Prostate gland (tissue), 2 donors: ENCODE measurements at regions not wholly inside any gene's neighbourhood (a gene's known extent, or its start where the extent isn't known, plus 50 kb on each side); places are given as distances from the start of the nearest gene placed in this dataset.

Experiments used
- POLR2A ChIP-seq: fragments of 450-650 bp; IDR thresholded peaks from one replicate; pipeline ENCODE4 v1.6.1; 2016; ENCODE audit warnings: antibody characterized with exemption, mild to moderate bottlenecking
- TF ChIP-seq, protein P1 (sequence below), 4 experiments: fragments of 200-600 bp in 2 of 4; fragments of 450-650 bp in 2 of 4; sonication (generic) in 2 of 4; IDR thresholded peaks; 1 replicate in 3 of 4; 2 replicates in 1 of 4; pipeline ENCODE4 v1.5.1; 2016 to 2019; ENCODE audit warnings: antibody characterized with exemption in 4 of 4, mild to moderate bottlenecking in 2 of 4, moderate library complexity in 2 of 4

DNA sequence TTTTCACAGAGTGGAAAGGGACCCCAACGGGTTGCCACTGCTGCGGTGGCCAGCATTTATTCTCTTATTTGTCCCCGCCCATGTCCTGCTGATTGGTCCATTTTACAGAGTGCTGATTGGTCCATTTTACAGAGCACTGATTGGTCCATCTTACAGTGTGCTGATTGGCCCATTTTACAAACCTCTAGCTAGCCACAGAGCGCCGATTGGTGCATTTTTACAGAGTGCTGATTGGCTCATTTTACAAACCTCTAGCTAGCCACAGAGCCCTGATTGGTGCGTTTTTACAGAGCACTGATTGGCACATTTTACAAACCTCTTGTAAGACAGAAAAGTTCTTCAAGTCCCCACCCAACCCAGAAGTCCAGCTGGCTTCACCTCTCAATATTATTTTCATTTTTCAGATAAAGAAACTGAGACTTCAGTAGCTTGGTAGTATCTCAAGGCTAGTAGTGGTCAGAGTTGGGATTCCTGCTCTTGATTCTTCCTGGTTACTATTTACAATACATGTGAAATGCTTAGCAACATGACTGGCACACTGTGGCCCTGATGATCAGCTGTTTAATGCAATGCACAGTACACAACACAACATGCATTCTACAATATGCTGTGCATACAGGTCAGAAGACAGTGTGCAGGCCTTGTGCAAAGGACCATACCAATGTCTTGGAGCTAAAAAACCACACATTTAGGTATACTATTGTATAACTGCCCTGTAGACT lies 63.6 kb upstream of the BOD1 start:
- TF ChIP-seq, protein P1, sequence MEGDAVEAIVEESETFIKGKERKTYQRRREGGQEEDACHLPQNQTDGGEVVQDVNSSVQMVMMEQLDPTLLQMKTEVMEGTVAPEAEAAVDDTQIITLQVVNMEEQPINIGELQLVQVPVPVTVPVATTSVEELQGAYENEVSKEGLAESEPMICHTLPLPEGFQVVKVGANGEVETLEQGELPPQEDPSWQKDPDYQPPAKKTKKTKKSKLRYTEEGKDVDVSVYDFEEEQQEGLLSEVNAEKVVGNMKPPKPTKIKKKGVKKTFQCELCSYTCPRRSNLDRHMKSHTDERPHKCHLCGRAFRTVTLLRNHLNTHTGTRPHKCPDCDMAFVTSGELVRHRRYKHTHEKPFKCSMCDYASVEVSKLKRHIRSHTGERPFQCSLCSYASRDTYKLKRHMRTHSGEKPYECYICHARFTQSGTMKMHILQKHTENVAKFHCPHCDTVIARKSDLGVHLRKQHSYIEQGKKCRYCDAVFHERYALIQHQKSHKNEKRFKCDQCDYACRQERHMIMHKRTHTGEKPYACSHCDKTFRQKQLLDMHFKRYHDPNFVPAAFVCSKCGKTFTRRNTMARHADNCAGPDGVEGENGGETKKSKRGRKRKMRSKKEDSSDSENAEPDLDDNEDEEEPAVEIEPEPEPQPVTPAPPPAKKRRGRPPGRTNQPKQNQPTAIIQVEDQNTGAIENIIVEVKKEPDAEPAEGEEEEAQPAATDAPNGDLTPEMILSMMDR (IDR thresholded peaks at IDR 0.05): no peak
- no peak for TF ChIP-seq POLR2A
